Activated naive CD8-positive, alpha-beta T cell treated with anti-CD3 and anti-CD28 coated beads, Interleukin-2, amount 10 ng/mL, durations not matched to agents 7 days and 5 days (primary cell): ENCODE measurements at regions not wholly inside any gene's neighbourhood (a gene's known extent, or its start where the extent isn't known, plus 50 kb on each side); places are given as distances from the start of the nearest gene placed in this dataset.

Source experiments
- ATAC-seq: fragments of 150-1000 bp; cut with Tn5 transposase; one replicate; pipeline ENCODE4 v1.10.0; 2021; ENCODE audit warnings: low read depth, moderate library complexity
- POLR2A ChIA-PET: fragments of 350-600 bp; sonication (Branson Sonifier 250); formaldehyde crosslinking; loops from one replicate; lab custom pipeline; 2021; ENCODE audit warnings: antibody characterized with exemption; lab: Charles Lee
- DNase-seq: peaks from one replicate; pipeline ENCODE4 v3.0.0; 2021
- H3K27ac Mint-ChIP-seq: one replicate; pipeline ENCODE4 v1.8.0; 2022; ENCODE audit warnings: mild to moderate bottlenecking, mixed read lengths
- H3K27me3 Mint-ChIP-seq: one replicate; pipeline ENCODE4 v1.8.0; 2022; ENCODE audit warnings: mild to moderate bottlenecking, moderate library complexity, mixed read lengths
- H3K36me3 Mint-ChIP-seq: one replicate; pipeline ENCODE4 v1.8.0; 2021; ENCODE audit warnings: mild to moderate bottlenecking, mixed read lengths
- H3K4me1 Mint-ChIP-seq: one replicate; pipeline ENCODE4 v1.8.0; 2021; ENCODE audit warnings: mixed read lengths
- H3K4me3 Mint-ChIP-seq: one replicate; pipeline ENCODE4 v1.8.0; 2022; ENCODE audit warnings: mild to moderate bottlenecking, moderate library complexity, mixed read lengths
- H3K9me3 Mint-ChIP-seq: one replicate; pipeline ENCODE4 v1.8.0; 2021; ENCODE audit warnings: mixed read lengths

- Mint-ChIP-seq H3K27me3 (no peaks in the 10 kb centered on the region), H3K27ac (no peak overlapping the region), H3K36me3 (no peaks in the 10 kb centered on the region), H3K4me1 (no peaks in the 10 kb centered on the region), H3K9me3 (no peaks in the 10 kb centered on the region), H3K4me3 (no peak overlapping the region)
- POLR2A ChIA-PET: no interaction called here
- no peak for ATAC-seq
- DNase-seq: no peak
Measured at GRCh38 chr2:2399396-2399795, 68.3 kb upstream of the MYT1L start.

GRCh38 chr2:2392332-2392731 lies 61.3 kb upstream of the MYT1L start:
- no peak for DNase-seq
- POLR2A ChIA-PET: no interaction called here
- no peak overlapping the region for H3K4me3 Mint-ChIP-seq
- no peak overlapping the region for H3K27ac Mint-ChIP-seq
- no peaks in the 10 kb centered on the region for H3K4me1 Mint-ChIP-seq
- no peaks in the 10 kb centered on the region for H3K27me3 Mint-ChIP-seq
- no peaks in the 10 kb centered on the region for H3K36me3 Mint-ChIP-seq
- ATAC-seq: no peak
- H3K9me3 Mint-ChIP-seq: no peaks in the 10 kb centered on the region

- DNase-seq (no peak), ATAC-seq (no peak)
- Mint-ChIP-seq H3K9me3 (no peaks in the 10 kb centered on the region), H3K4me3 (no peak overlapping the region), H3K27ac (no peak overlapping the region), H3K4me1 (no peaks in the 10 kb centered on the region), H3K27me3 (no peaks in the 10 kb centered on the region), H3K36me3 (no peaks in the 10 kb centered on the region)
- POLR2A ChIA-PET: no interaction called here
Measured at GRCh38 chr2:2389215-2389614, 58.1 kb upstream of the MYT1L start.
